ENCODE measurements at regions not wholly inside any gene's neighbourhood (a gene's known extent, or its start where the extent isn't known, plus 50 kb on each side); places are given as distances from the start of the nearest gene placed in this dataset.

DNA sequence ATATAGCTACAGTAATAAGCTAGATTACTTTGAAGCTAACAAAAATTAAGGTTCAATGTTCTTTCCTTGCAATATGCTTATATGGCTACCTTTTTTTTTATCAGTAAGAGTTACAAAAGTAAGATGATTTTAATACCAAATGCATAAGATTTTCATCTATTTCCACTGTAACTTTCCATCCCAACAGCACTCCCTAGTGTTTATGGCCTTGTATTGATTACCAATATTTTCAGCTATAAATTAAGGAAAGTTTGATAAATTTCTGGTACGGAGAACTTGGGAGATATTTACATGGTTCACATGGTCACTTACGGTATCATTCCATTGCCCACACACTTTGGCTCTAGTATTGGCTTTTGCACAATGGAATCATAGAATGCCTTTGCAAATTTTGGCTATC lies 448.9 kb upstream of the PABPC4L start:
- Histone ChIP-seq H3K4me1 (no peaks in the 10 kb centered on the region), H3K36me3 (ENCODE audit: insufficient read depth in 1 of 2, low read depth in 1 of 2) (no peaks in the 10 kb centered on the region), H3K27ac (no peak overlapping the region), H3K9me3 (no peaks in the 10 kb centered on the region), H3K4me3 (no peak overlapping the region), H3K27me3 (ENCODE audit: insufficient read depth in 3 of 3, low read length in 2 of 3) (no peaks in the 10 kb centered on the region)
- no peak for DNase-seq
- no peak for TF ChIP-seq CTCF (IDR thresholded peaks at IDR 0.05)
- WGBS, 3 donors = 92 to 95% (median 95%) methylated on average over 2 of the region's 2 CpGs
- ATAC-seq = no peak
- intact Hi-C loops (cut with DNase I) = no loop called here

DNA sequence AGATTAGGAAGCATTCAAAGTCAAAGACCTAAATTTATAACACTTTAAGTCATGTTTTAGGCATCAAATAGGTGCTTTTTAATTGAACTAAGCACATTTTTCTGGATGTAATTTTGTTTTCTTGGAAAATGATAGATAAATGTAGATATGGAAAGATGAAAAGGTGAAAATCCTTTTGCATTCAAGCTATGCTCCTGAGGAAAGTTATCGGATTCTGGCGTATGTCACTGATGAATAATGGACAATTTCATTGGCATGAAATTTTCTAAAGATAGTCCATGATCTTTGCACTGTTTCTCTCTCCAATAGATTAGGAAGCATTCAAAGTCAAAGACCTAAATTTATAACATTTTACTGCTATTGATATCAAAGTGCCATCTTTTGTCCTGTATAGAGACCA lies 444.2 kb upstream of the PABPC4L start:
- no peaks in the 10 kb centered on the region for H3K27me3 ChIP-seq (ENCODE audit: insufficient read depth in 3 of 3, low read length in 2 of 3)
- WGBS, 3 donors = 91 to 94% (median 93%) methylated on average over 2 of the region's 2 CpGs
- DNase-seq = no peak
- TF ChIP-seq CTCF (IDR thresholded peaks at IDR 0.05) = no peak
- H3K36me3 ChIP-seq (ENCODE audit: insufficient read depth in 1 of 2, low read depth in 1 of 2) = no peaks in the 10 kb centered on the region
- H3K9me3 ChIP-seq = no peaks in the 10 kb centered on the region
- no peak for ATAC-seq
- H3K4me1 ChIP-seq = no peaks in the 10 kb centered on the region
- no peak overlapping the region for H3K27ac ChIP-seq
- intact Hi-C loops (cut with DNase I) = no loop called here
- no peak overlapping the region for H3K4me3 ChIP-seq

GRCh38 chr4:134636338-134637051 lies 434.9 kb upstream of the PABPC4L start:
- Histone ChIP-seq H3K9me3 (no peaks in the 10 kb centered on the region), H3K27ac (no peak overlapping the region), H3K27me3 (ENCODE audit: insufficient read depth in 3 of 3, low read length in 2 of 3) (no peaks in the 10 kb centered on the region), H3K36me3 (ENCODE audit: insufficient read depth in 1 of 2, low read depth in 1 of 2) (no peaks in the 10 kb centered on the region), H3K4me3 (no peak overlapping the region), H3K4me1 (no peaks in the 10 kb centered on the region)
- ATAC-seq = no peak
- intact Hi-C loops (cut with DNase I) = no loop called here
- WGBS, 3 donors = 34 to 47% (median 37%) methylated on average over 7 of the region's 7 CpGs
- no peak for DNase-seq
- no peak for TF ChIP-seq CTCF (IDR thresholded peaks at IDR 0.05)

DNA sequence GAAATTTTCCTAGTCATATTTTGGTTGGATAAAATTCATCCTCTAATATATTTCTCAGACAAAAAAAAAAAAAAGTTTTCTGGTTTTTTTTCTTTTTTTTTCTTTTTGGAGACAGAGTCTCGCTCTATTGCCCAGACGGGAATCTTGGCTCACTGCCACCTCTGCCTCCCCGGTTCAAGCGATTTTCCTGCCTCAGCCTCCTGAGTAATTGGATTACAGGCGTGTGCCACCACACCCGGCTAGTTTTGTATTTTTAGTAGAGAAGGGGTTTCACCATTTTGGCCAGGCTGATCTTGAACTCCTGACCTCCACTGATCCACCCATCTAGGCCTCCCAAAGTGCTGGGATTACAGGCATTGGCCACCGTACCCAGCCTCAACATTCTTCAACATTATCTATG lies 432.7 kb upstream of the PABPC4L start:
- Histone ChIP-seq H3K27me3 (ENCODE audit: insufficient read depth in 3 of 3, low read length in 2 of 3) (no peaks in the 10 kb centered on the region), H3K9me3 (no peaks in the 10 kb centered on the region), H3K4me1 (no peaks in the 10 kb centered on the region), H3K4me3 (no peak overlapping the region), H3K36me3 (ENCODE audit: insufficient read depth in 1 of 2, low read depth in 1 of 2) (no peaks in the 10 kb centered on the region), H3K27ac (no peak overlapping the region)
- no peak for DNase-seq
- WGBS, 3 donors = 10 to 20% (median 19%) methylated on average over 7 of the region's 7 CpGs
- no peak for TF ChIP-seq CTCF (IDR thresholded peaks at IDR 0.05)
- ATAC-seq = no peak
- intact Hi-C loops (cut with DNase I) = no loop called here

DNA sequence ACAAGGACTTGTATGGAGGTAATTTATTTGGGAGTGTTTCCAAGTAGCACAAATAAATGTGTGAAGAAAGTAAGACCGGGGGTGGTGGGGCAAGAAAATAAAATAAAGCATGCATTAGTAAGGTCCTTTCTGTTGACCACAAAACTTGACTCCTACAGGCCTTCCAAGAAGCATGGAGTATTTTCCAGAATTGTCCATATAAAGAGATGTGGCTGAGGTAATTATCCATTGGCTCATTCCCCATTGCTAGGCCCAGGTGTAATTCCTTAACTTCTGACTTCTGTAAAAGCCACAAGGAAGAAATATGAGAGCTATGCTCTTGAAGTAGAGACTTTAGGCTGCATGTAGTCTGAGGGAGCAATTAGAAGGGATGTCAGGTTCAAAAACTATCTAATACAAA lies 430.5 kb upstream of the PABPC4L start:
- H3K27me3 ChIP-seq (ENCODE audit: insufficient read depth in 3 of 3, low read length in 2 of 3) = no peaks in the 10 kb centered on the region
- no peak overlapping the region for H3K27ac ChIP-seq
- ATAC-seq (no peak), DNase-seq (no peak)
- intact Hi-C loops (cut with DNase I) = no loop called here
- H3K4me3 ChIP-seq = no peak overlapping the region
- no peaks in the 10 kb centered on the region for H3K36me3 ChIP-seq (ENCODE audit: insufficient read depth in 1 of 2, low read depth in 1 of 2)
- TF ChIP-seq CTCF (IDR thresholded peaks at IDR 0.05) = no peak
- 87 to 91% (median 88%) methylated on average over 1 of the region's 1 CpG for WGBS, 3 donors
- H3K4me1 ChIP-seq = no peaks in the 10 kb centered on the region
- H3K9me3 ChIP-seq = no peaks in the 10 kb centered on the region
